Mucosa of descending colon (tissue), 3 donors: ENCODE measurements at regions not wholly inside any gene's neighbourhood (a gene's known extent, or its start where the extent isn't known, plus 50 kb on each side); places are given as distances from the start of the nearest gene placed in this dataset.

Experiments
- ATAC-seq: fragments of 200-7000 bp; cut with Tn5 transposase; one replicate; pipeline ENCODE4 v1.9.1; 2020; ENCODE audit warnings: mild to moderate bottlenecking, moderate library complexity
- DNase-seq, 3 donors: peaks; one replicate each; pipeline ENCODE4 v3.0.0-alpha.2; 2020
- H3K36me3 ChIP-seq: fragments of 200-600 bp; one replicate; pipeline ENCODE4 v1.8.0; 2021; ENCODE audit warnings: low read depth, mild to moderate bottlenecking
- H3K4me1 ChIP-seq: fragments of 200-600 bp; one replicate; pipeline ENCODE4 v1.8.0; 2021; ENCODE audit warnings: low read depth, mild to moderate bottlenecking
- H3K4me3 ChIP-seq: fragments of 200-600 bp; one replicate; pipeline ENCODE4 v1.8.0; 2021; ENCODE audit warnings: mild to moderate bottlenecking
- H3K9me3 ChIP-seq: fragments of 200-600 bp; one replicate; pipeline ENCODE4 v1.8.0; 2021; ENCODE audit warnings: mild to moderate bottlenecking
- intact Hi-C, 2 donors: fragments of 100-400 bp; cut with DNase I in 1 of 2; cut with micrococcal nuclease in 1 of 2; formaldehyde crosslinking; loops; one replicate each; pipeline versions ENCODE4 v1.11.0 to v1.11.1; 2022; cut with DNase I, micrococcal nuclease
- TF ChIP-seq, protein P1 (sequence below): fragments of 200-600 bp; IDR thresholded peaks from one replicate; pipeline ENCODE4 v1.8.0; 2022; ENCODE audit warnings: antibody characterized with exemption, mild to moderate bottlenecking
- donor health status: DM: no; HTN: no; CAD: no; lungs with moderate emphysema.
- donor health status: DM: no; HTN: no; CAD: no.
- donor health status: DM: no; HTN: yes; CAD: no.

- ATAC-seq (peak; percentile 80), DNase-seq (peak; percentile 63 to 80 (median 75))
- intact Hi-C loops: no loop called here
- H3K4me3 ChIP-seq: no peak overlapping the region
- H3K9me3 ChIP-seq: no peaks in the 10 kb centered on the region
- H3K36me3 ChIP-seq: no peaks in the 10 kb centered on the region
- H3K4me1 ChIP-seq: no peaks in the 10 kb centered on the region
- TF ChIP-seq, protein P1, sequence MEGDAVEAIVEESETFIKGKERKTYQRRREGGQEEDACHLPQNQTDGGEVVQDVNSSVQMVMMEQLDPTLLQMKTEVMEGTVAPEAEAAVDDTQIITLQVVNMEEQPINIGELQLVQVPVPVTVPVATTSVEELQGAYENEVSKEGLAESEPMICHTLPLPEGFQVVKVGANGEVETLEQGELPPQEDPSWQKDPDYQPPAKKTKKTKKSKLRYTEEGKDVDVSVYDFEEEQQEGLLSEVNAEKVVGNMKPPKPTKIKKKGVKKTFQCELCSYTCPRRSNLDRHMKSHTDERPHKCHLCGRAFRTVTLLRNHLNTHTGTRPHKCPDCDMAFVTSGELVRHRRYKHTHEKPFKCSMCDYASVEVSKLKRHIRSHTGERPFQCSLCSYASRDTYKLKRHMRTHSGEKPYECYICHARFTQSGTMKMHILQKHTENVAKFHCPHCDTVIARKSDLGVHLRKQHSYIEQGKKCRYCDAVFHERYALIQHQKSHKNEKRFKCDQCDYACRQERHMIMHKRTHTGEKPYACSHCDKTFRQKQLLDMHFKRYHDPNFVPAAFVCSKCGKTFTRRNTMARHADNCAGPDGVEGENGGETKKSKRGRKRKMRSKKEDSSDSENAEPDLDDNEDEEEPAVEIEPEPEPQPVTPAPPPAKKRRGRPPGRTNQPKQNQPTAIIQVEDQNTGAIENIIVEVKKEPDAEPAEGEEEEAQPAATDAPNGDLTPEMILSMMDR: no peak
These were observed 100.4 kb upstream of the MLN start for GRCh38 chr6:33904050-33904746.

DNA sequence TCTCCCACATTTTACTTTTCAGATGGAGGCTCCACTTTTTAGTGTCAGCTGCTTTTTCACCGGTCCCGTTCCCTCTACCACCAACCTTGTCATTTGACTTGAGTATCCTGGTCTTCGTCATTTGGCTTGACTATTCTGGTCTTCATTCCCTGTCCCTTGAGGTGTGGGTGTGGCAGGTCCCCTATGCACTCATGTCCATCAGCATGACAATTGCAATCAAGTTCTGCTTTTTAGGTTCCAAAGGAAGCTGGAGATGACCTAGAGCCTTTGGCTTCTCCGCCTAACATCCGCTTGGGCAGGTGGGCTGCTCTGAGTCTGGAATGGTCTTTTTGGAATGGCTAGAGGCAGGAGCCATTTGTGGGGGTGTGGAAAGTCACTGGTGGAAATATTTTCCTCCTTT is 99.8 kb upstream of the MLN start:
- no peak for DNase-seq
- H3K9me3 ChIP-seq: no peaks in the 10 kb centered on the region
- TF ChIP-seq, protein P1: no peak
- no peak overlapping the region for H3K4me3 ChIP-seq
- intact Hi-C loops: no loop called here
- H3K36me3 ChIP-seq: no peaks in the 10 kb centered on the region
- no peaks in the 10 kb centered on the region for H3K4me1 ChIP-seq
- no peak for ATAC-seq

DNA sequence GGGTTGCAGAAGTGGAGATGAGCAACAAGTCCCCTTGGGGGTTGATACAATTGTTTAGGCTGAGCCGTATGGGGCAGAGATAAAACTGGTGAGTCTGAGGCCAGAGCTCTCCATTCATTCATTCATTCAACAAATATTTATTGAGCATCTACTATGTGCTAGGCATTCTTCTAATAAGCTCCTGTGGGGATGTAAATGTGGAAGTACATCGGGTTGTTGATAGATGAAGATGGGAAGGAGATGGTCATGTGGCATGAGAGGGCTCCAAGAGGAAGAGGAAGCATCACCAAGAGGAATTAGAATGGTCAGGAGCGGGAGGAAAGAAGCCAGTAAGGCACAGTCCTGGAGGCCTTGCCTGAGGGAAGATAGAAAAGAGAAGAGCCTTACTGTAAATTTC is 98.7 kb upstream of the MLN start:
- intact Hi-C loops: no loop called here
- no peak for DNase-seq
- TF ChIP-seq, protein P1: no peak
- no peak overlapping the region for H3K4me3 ChIP-seq
- H3K9me3 ChIP-seq: no peaks in the 10 kb centered on the region
- H3K36me3 ChIP-seq: no peaks in the 10 kb centered on the region
- ATAC-seq: no peak
- H3K4me1 ChIP-seq: no peaks in the 10 kb centered on the region

GRCh38 chr6:33901822-33902456 is 98.1 kb upstream of the MLN start:
- Histone ChIP-seq H3K4me1 (no peaks in the 10 kb centered on the region), H3K9me3 (no peaks in the 10 kb centered on the region), H3K4me3 (no peak overlapping the region), H3K36me3 (no peaks in the 10 kb centered on the region)
- ATAC-seq (no peak), DNase-seq (no peak)
- TF ChIP-seq, protein P1: no peak
- intact Hi-C loops: no loop called here

- H3K36me3 ChIP-seq: no peaks in the 10 kb centered on the region
- TF ChIP-seq, protein P1: no peak
- no peak overlapping the region for H3K4me3 ChIP-seq
- DNase-seq (no peak), ATAC-seq (no peak)
- intact Hi-C loops: no loop called here
- H3K4me1 ChIP-seq: no peaks in the 10 kb centered on the region
- no peaks in the 10 kb centered on the region for H3K9me3 ChIP-seq
These were observed 95.0 kb upstream of the MLN start for GRCh38 chr6:33898771-33899170.
